HEK293 (cell line): ENCODE measurements at regions not wholly inside any gene's neighbourhood (a gene's known extent, or its start where the extent isn't known, plus 50 kb on each side); places are given as distances from the start of the nearest gene placed in this dataset.

Experiments
- CTCF ChIA-PET: fragments of 350-600 bp; formaldehyde crosslinking; extraction: SDS; loops from one replicate; lab custom pipeline; 2021; ENCODE audit warnings: antibody characterized with exemption; lab: Yijun Ruan, JAX
- POLR2A ChIA-PET: fragments of 300-600 bp; formaldehyde crosslinking; extraction: SDS; loops from one replicate; lab custom pipeline; 2020; ENCODE audit warnings: antibody characterized with exemption, inconsistent platforms; lab: Yijun Ruan, JAX
- H3K27ac ChIP-seq: fragments of 200-500 bp; sonication (Bioruptor generic); 2 replicates; pipeline ENCODE4 v1.5.1; 2014; ENCODE audit warnings: low read depth, low read length, control low read depth, inconsistent platforms; ENCODE audit errors: extremely low read depth
- H3K36me3 ChIP-seq, 2 experiments: fragments of 200-500 bp in 1 of 2; sonication (Bioruptor generic) in 1 of 2; 1 replicate in 1 of 2; 2 replicates in 1 of 2; pipeline ENCODE4 v1.5.1; 2014 to 2017; ENCODE audit warnings: inconsistent platforms in 2 of 2, low read length in 2 of 2; ENCODE audit not compliant: control insufficient read depth in 2 of 2, insufficient read depth in 1 of 2
- H3K4me1 ChIP-seq: fragments of 200-500 bp; sonication (Bioruptor generic); 2 replicates; pipeline ENCODE4 v1.5.1; 2014; ENCODE audit warnings: mild to moderate bottlenecking, low read length, inconsistent platforms; ENCODE audit not compliant: control insufficient read depth, insufficient read depth
- H3K4me3 ChIP-seq: 2 replicates; pipeline ENCODE4 v1.5.1; 2011; ENCODE audit warnings: low read depth, mild to moderate bottlenecking, control low read depth, low read length, moderate library complexity
- H3K9me3 ChIP-seq: fragments of 200-500 bp; sonication (Bioruptor generic); 2 replicates; pipeline ENCODE4 v1.5.1; 2014; ENCODE audit warnings: low read depth, low read length, inconsistent platforms; ENCODE audit not compliant: control insufficient read depth, insufficient read depth
- FEZF1 ChIP-seq: fragments of 450-650 bp; formaldehyde crosslinking; IDR thresholded peaks from 2 replicates; pipeline ENCODE4 v1.5.1; 2016; ENCODE audit warnings: missing biosample characterization, missing genetic modification characterization
- PRDM2 ChIP-seq: fragments of 450-650 bp; formaldehyde crosslinking; IDR thresholded peaks from 2 replicates; pipeline ENCODE4 v1.5.1; 2016; ENCODE audit warnings: missing biosample characterization, missing genetic modification characterization, borderline replicate concordance
- ZBTB49 ChIP-seq: fragments of 450-650 bp; formaldehyde crosslinking; IDR thresholded peaks from 2 replicates; pipeline ENCODE4 v1.5.1; 2016; ENCODE audit warnings: missing biosample characterization, missing genetic modification characterization, low read depth
- ZNF10 ChIP-seq: fragments of 450-650 bp; formaldehyde crosslinking; IDR thresholded peaks from 2 replicates; pipeline ENCODE4 v1.5.1; 2017; ENCODE audit warnings: missing biosample characterization, missing genetic modification characterization
- ZNF184 ChIP-seq: fragments of 450-650 bp; IDR thresholded peaks from 2 replicates; pipeline ENCODE4 v1.5.1; 2018; ENCODE audit warnings: missing biosample characterization, mild to moderate bottlenecking, missing genetic modification characterization
- ZNF248 ChIP-seq: fragments of 450-650 bp; formaldehyde crosslinking; IDR thresholded peaks from 2 replicates; pipeline ENCODE4 v1.5.1; 2017; ENCODE audit warnings: missing biosample characterization, missing genetic modification characterization
- ZNF26 ChIP-seq: fragments of 450-650 bp; formaldehyde crosslinking; IDR thresholded peaks from 2 replicates; pipeline ENCODE4 v1.5.1; 2016; ENCODE audit warnings: missing biosample characterization, missing genetic modification characterization
- ZNF341 ChIP-seq: fragments of 450-650 bp; formaldehyde crosslinking; IDR thresholded peaks from 2 replicates; pipeline ENCODE4; 2016; ENCODE audit warnings: low read depth, missing biosample characterization, missing genetic modification characterization
- ZNF391 ChIP-seq: fragments of 450-650 bp; formaldehyde crosslinking; IDR thresholded peaks from 2 replicates; pipeline ENCODE4 v1.5.1; 2016; ENCODE audit warnings: low read depth, missing biosample characterization, missing genetic modification characterization, borderline replicate concordance
- ZNF510 ChIP-seq: fragments of 450-650 bp; formaldehyde crosslinking; IDR thresholded peaks from 2 replicates; pipeline ENCODE4 v1.5.1; 2018; ENCODE audit warnings: mild to moderate bottlenecking, missing genetic modification characterization, missing biosample characterization; ENCODE audit not compliant: insufficient replicate concordance
- ZNF549 ChIP-seq: fragments of 450-650 bp; IDR thresholded peaks from 2 replicates; pipeline ENCODE4 v1.5.1; 2018; ENCODE audit warnings: missing biosample characterization, missing genetic modification characterization, mild to moderate bottlenecking, inconsistent platforms, moderate library complexity
- ZNF621 ChIP-seq: fragments of 450-650 bp; formaldehyde crosslinking; IDR thresholded peaks from 2 replicates; pipeline ENCODE4 v1.5.1; 2017; ENCODE audit warnings: missing biosample characterization, missing genetic modification characterization
- TF ChIP-seq, protein P1 (sequence below): fragments of 450-650 bp; formaldehyde crosslinking; conservative IDR thresholded peaks from 2 replicates; pipeline ENCODE4 v1.5.1; 2016; ENCODE audit warnings: low read depth, missing biosample characterization, missing genetic modification characterization
- TF ChIP-seq, protein P2 (sequence below): fragments of 450-650 bp; formaldehyde crosslinking; IDR thresholded peaks from 2 replicates; pipeline ENCODE4 v1.5.1; 2017; ENCODE audit warnings: missing biosample characterization, missing genetic modification characterization

GRCh38 chr1:99467645-99468044 is 178.3 kb upstream of the PALMD start:
- POLR2A ChIA-PET: no interaction called here
- H3K4me3 ChIP-seq: no peak overlapping the region
- no peak overlapping the region for H3K27ac ChIP-seq
- no peaks in the 10 kb centered on the region for H3K36me3 ChIP-seq
- no peaks in the 10 kb centered on the region for H3K4me1 ChIP-seq
- CTCF ChIA-PET: interaction anchor here (0.6 kb wide), 1 partner anchor 288 kb away, joined by 3 read pairs; no protein-coding TSS in a partner anchor
- no peaks in the 10 kb centered on the region for H3K9me3 ChIP-seq
- TF ChIP-seq ZNF248 (tag by site-specific recombination): no peak

DNA sequence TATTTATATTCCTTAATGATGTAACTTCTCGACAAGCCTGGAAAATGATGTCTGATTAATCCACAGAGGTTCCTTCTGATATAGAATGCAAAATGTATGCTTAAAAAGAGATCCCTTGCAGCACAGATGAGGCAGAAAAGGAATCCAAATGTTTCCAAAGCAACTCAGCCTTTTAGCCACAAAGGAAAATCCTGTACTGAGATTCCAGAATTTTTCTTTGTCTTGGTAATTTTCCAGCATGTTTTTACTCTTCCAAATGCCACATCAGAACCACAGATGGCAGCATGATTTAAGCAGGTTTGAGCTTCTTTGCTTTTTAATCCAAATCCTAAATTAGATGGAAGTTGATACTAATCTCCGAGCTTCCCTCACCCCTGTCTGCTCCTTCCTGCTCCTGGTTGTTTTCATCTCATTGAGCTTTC is 176.4 kb upstream of the PALMD start:
- Histone ChIP-seq H3K27ac (no peak overlapping the region), H3K36me3 (no peaks in the 10 kb centered on the region), H3K9me3 (no peaks in the 10 kb centered on the region), H3K4me3 (no peak overlapping the region), H3K4me1 (no peaks in the 10 kb centered on the region)
- no peak for TF ChIP-seq ZNF10
- TF ChIP-seq ZNF341 (tag by site-specific recombination): no peak
- no peak for TF ChIP-seq ZBTB49 (tag by site-specific recombination)
- TF ChIP-seq ZNF184 (tag by site-specific recombination): no peak
- ChIA-PET CTCF (interaction anchor here (1.9 kb wide), 1 partner anchor 12 kb away, joined by 14 read pairs; no protein-coding TSS in a partner anchor), POLR2A (no interaction called here)

GRCh38 chr1:99472893-99473292 is 173.0 kb upstream of the PALMD start:
- Histone ChIP-seq H3K36me3 (no peaks in the 10 kb centered on the region), H3K4me1 (no peaks in the 10 kb centered on the region), H3K9me3 (no peaks in the 10 kb centered on the region), H3K4me3 (no peak overlapping the region), H3K27ac (no peak overlapping the region)
- POLR2A ChIA-PET: no interaction called here
- CTCF ChIA-PET: interaction anchor here (1.7 kb wide), 1 partner anchor 8 kb away, joined by 14 read pairs; no protein-coding TSS in a partner anchor
- TF ChIP-seq ZNF391 (tag by site-specific recombination) (no peak), ZNF510 (tag by site-specific recombination) (no peak), PRDM2 (tag by site-specific recombination) (no peak), ZNF26 (no peak), FEZF1 (no peak), ZNF621 (tag by site-specific recombination) (no peak), ZNF549 (tag by site-specific recombination) (no peak)
- TF ChIP-seq, protein P1, sequence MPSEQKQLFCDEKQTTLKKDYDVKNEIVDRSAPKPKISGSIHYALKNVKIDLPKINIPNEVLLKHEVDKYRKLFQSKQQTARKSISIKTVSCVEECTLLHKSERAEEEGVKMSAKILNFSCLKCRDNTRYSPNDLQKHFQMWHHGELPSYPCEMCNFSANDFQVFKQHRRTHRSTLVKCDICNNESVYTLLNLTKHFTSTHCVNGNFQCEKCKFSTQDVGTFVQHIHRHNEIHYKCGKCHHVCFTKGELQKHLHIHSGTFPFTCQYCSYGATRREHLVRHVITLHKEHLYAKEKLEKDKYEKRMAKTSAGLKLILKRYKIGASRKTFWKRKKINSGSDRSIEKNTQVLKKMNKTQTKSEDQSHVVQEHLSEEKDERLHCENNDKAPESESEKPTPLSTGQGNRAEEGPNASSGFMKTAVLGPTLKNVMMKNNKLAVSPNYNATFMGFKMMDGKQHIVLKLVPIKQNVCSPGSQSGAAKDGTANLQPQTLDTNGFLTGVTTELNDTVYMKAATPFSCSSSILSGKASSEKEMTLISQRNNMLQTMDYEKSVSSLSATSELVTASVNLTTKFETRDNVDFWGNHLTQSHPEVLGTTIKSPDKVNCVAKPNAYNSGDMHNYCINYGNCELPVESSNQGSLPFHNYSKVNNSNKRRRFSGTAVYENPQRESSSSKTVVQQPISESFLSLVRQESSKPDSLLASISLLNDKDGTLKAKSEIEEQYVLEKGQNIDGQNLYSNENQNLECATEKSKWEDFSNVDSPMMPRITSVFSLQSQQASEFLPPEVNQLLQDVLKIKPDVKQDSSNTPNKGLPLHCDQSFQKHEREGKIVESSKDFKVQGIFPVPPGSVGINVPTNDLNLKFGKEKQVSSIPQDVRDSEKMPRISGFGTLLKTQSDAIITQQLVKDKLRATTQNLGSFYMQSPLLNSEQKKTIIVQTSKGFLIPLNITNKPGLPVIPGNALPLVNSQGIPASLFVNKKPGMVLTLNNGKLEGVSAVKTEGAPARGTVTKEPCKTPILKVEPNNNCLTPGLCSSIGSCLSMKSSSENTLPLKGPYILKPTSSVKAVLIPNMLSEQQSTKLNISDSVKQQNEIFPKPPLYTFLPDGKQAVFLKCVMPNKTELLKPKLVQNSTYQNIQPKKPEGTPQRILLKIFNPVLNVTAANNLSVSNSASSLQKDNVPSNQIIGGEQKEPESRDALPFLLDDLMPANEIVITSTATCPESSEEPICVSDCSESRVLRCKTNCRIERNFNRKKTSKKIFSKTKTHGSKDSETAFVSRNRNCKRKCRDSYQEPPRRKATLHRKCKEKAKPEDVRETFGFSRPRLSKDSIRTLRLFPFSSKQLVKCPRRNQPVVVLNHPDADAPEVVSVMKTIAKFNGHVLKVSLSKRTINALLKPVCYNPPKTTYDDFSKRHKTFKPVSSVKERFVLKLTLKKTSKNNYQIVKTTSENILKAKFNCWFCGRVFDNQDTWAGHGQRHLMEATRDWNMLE (tag by site-specific recombination): no peak
- TF ChIP-seq, protein P2, sequence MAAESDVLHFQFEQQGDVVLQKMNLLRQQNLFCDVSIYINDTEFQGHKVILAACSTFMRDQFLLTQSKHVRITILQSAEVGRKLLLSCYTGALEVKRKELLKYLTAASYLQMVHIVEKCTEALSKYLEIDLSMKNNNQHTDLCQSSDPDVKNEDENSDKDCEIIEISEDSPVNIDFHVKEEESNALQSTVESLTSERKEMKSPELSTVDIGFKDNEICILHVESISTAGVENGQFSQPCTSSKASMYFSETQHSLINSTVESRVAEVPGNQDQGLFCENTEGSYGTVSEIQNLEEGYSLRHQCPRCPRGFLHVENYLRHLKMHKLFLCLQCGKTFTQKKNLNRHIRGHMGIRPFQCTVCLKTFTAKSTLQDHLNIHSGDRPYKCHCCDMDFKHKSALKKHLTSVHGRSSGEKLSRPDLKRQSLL: no peak
